Liver (tissue), 8 donors: ENCODE measurements at regions not wholly inside any gene's neighbourhood (a gene's known extent, or its start where the extent isn't known, plus 50 kb on each side); places are given as distances from the start of the nearest gene placed in this dataset.

Experiments
- DNase-seq: peaks from one replicate; pipeline ENCODE4 v3.0.0-alpha.2; 2017; ENCODE audit warnings: low spot score
- H3K27ac ChIP-seq, 2 donors: one replicate each; pipeline ENCODE4 v1.7.0; 2013; ENCODE audit warnings: inconsistent platforms in 2 of 2, low read length in 2 of 2, control low read depth in 1 of 2, low read depth in 1 of 2, mild to moderate bottlenecking in 1 of 2
- H3K27me3 ChIP-seq, 4 donors: one replicate each; pipeline versions ENCODE4 v1.6.1 to v1.7.0; 2013; ENCODE audit warnings: low read length in 3 of 4, inconsistent platforms in 1 of 4, mild to moderate bottlenecking in 1 of 4, moderate library complexity in 1 of 4; ENCODE audit not compliant: control insufficient read depth in 4 of 4, insufficient read depth in 4 of 4
- H3K36me3 ChIP-seq, 4 donors: one replicate each; pipeline versions ENCODE4 v1.6.1 to v1.7.0; 2013; ENCODE audit warnings: low read length in 3 of 4, mild to moderate bottlenecking in 3 of 4, low read depth in 1 of 4, moderate library complexity in 1 of 4; ENCODE audit not compliant: control insufficient read depth in 4 of 4, insufficient read depth in 3 of 4
- H3K4me1 ChIP-seq, 4 donors: one replicate each; pipeline versions ENCODE4 v1.6.1 to v1.7.0; 2013; ENCODE audit warnings: low read length in 3 of 4, mild to moderate bottlenecking in 3 of 4, moderate library complexity in 1 of 4; ENCODE audit not compliant: control insufficient read depth in 4 of 4, insufficient read depth in 4 of 4
- H3K4me3 ChIP-seq, 3 donors: one replicate each; pipeline versions ENCODE4 v1.6.1 to v1.7.0; 2013; ENCODE audit warnings: low read length in 3 of 3, control low read depth in 1 of 3, low read depth in 1 of 3, mild to moderate bottlenecking in 1 of 3
- H3K9ac ChIP-seq, 2 donors: one replicate each; pipeline ENCODE4 v1.7.0; 2013; ENCODE audit warnings: low read length in 2 of 2, mild to moderate bottlenecking in 2 of 2, moderate library complexity in 2 of 2, control low read depth in 1 of 2, low read depth in 1 of 2
- H3K9me3 ChIP-seq, 4 donors: one replicate each; pipeline versions ENCODE4 v1.6.1 to v1.7.0; 2013; ENCODE audit warnings: low read length in 3 of 4; ENCODE audit not compliant: control insufficient read depth in 4 of 4
- ATF3 ChIP-seq: IDR thresholded peaks from 2 replicates; pipeline ENCODE4 v1.6.1; 2016; ENCODE audit warnings: antibody characterized with exemption
- CTCF ChIP-seq: fragments of 150-350 bp; IDR thresholded peaks from 2 replicates; pipeline ENCODE4 v1.5.1; 2017; ENCODE audit warnings: improper control_type of control experiment, low read depth, low read length; ENCODE audit not compliant: missing input control
- EGR1 ChIP-seq, 2 donors: IDR thresholded peaks; 2 replicates each; pipeline ENCODE4 v1.6.1; 2016 to 2018; ENCODE audit warnings: antibody characterized with exemption in 2 of 2, low read depth in 2 of 2
- FOXA1 ChIP-seq: IDR thresholded peaks from 2 replicates; pipeline ENCODE4 v1.6.1; 2016; ENCODE audit warnings: antibody characterized with exemption
- FOXA2 ChIP-seq: IDR thresholded peaks from 2 replicates; pipeline ENCODE4 v1.6.1; 2016; ENCODE audit warnings: antibody characterized with exemption
- GABPA ChIP-seq, 2 donors: IDR thresholded peaks in 1 of 2; conservative IDR thresholded peaks in 1 of 2; 2 replicates each; pipeline ENCODE4 v1.6.1; 2016; ENCODE audit warnings: antibody characterized with exemption in 2 of 2, mild to moderate bottlenecking in 1 of 2, moderate library complexity in 1 of 2
- HNF4A ChIP-seq, 2 donors: conservative IDR thresholded peaks; 2 replicates each; pipeline ENCODE4 v1.6.1; 2016; ENCODE audit warnings: antibody characterized with exemption in 2 of 2, mild to moderate bottlenecking in 2 of 2
- HNF4G ChIP-seq: IDR thresholded peaks from 2 replicates; pipeline ENCODE4 v1.6.1; 2016; ENCODE audit warnings: antibody characterized with exemption
- JUND ChIP-seq, 2 donors: IDR thresholded peaks; 2 replicates each; pipeline ENCODE4 v1.6.1; 2016; ENCODE audit warnings: antibody characterized with exemption in 2 of 2
- MAX ChIP-seq: IDR thresholded peaks from 2 replicates; pipeline ENCODE4 v1.6.1; 2016; ENCODE audit warnings: antibody characterized with exemption
- NR2F2 ChIP-seq: IDR thresholded peaks from 2 replicates; pipeline ENCODE4 v1.6.1; 2016; ENCODE audit warnings: antibody characterized with exemption
- RAD21 ChIP-seq, 2 donors: IDR thresholded peaks; 2 replicates each; pipeline ENCODE4 v1.6.1; 2016; ENCODE audit warnings: antibody characterized with exemption in 2 of 2, mild to moderate bottlenecking in 2 of 2
- REST ChIP-seq: IDR thresholded peaks from 2 replicates; pipeline ENCODE4 v1.6.1; 2016; ENCODE audit warnings: antibody characterized with exemption, mild to moderate bottlenecking
- RXRA ChIP-seq, 2 donors: IDR thresholded peaks; 2 replicates each; pipeline ENCODE4 v1.6.1; 2017 to 2018; ENCODE audit warnings: antibody characterized with exemption in 2 of 2, mild to moderate bottlenecking in 1 of 2
- SP1 ChIP-seq: IDR thresholded peaks from 2 replicates; pipeline ENCODE4 v1.6.1; 2018; ENCODE audit warnings: antibody characterized with exemption, mild to moderate bottlenecking
- TAF1 ChIP-seq: conservative IDR thresholded peaks from 2 replicates; pipeline ENCODE4 v1.6.1; 2016; ENCODE audit warnings: antibody characterized with exemption, mild to moderate bottlenecking
- YY1 ChIP-seq: IDR thresholded peaks from 2 replicates; pipeline ENCODE4 v1.6.1; 2016; ENCODE audit warnings: antibody characterized with exemption, mild to moderate bottlenecking
- ZBTB33 ChIP-seq: IDR thresholded peaks from 2 replicates; pipeline ENCODE4 v1.6.1; 2016; ENCODE audit warnings: antibody characterized with exemption
- WGBS: extraction: QIAGEN DNeasy Blood & Tissue Kit; methylation state at CpG from one replicate; pipeline ENCODE4 v1.1.7; 2013; 5-methylcytosine and 5-hydroxymethylcytosine counted together
- donor health status: healthy.
- donor health status: healthy.
- donor health status: healthy.
- donor health status: healthy.
- donor health status: healthy.

- DNase-seq, result no peak
- Histone ChIP-seq H3K36me3 (no peaks in the 10 kb centered on the region), H3K27ac (no peak overlapping the region), H3K4me3 (no peak overlapping the region), H3K4me1 (no peaks in the 10 kb centered on the region), H3K9me3 (no peaks in the 10 kb centered on the region), H3K27me3 (peaks cover 0 to 3% (median 0%) of the 10 kb centered on the region in 4 donors), H3K9ac (no peak overlapping the region)
- TF ChIP-seq RXRA (IDR thresholded peaks at IDR 0.05) (no peak), ZBTB33 (no peak), YY1 (no peak), HNF4A (conservative IDR thresholded peaks at IDR 0.05) (no peak), GABPA (IDR thresholded peaks at IDR 0.05 in 1 of 2, conservative IDR thresholded peaks at IDR 0.05 in 1 of 2) (no peak), FOXA1 (no peak), MAX (no peak), CTCF (no peak), NR2F2 (no peak), ATF3 (no peak)
- WGBS, result 81% methylated on average over 7 of the region's 7 CpGs
These were observed 248.7 kb downstream of the SOX11 start for GRCh38 chr2:5940596-5941535.

- DNase-seq, result no peak
- peaks cover 0 to 5% (median 0%) of the 10 kb centered on the region in 4 donors for H3K27me3 ChIP-seq
- H3K27ac ChIP-seq, result no peak overlapping the region
- no peaks in the 10 kb centered on the region for H3K4me1 ChIP-seq
- 80% methylated on average over 7 of the region's 7 CpGs for WGBS
- H3K36me3 ChIP-seq, result no peaks in the 10 kb centered on the region
- no peak overlapping the region for H3K9ac ChIP-seq
- H3K4me3 ChIP-seq, result no peak overlapping the region
- TF ChIP-seq REST (no peak), FOXA2 (no peak), FOXA1 (no peak), RXRA (IDR thresholded peaks at IDR 0.05) (no peak), HNF4G (no peak), NR2F2 (no peak), JUND (IDR thresholded peaks at IDR 0.05) (no peak), RAD21 (IDR thresholded peaks at IDR 0.05) (no peak), HNF4A (conservative IDR thresholded peaks at IDR 0.05) (no peak), ATF3 (no peak), MAX (no peak), YY1 (no peak), EGR1 (IDR thresholded peaks at IDR 0.05; ENCODE audit: low read depth in 2 of 2) (no peak), GABPA (IDR thresholded peaks at IDR 0.05 in 1 of 2, conservative IDR thresholded peaks at IDR 0.05 in 1 of 2) (no peak), TAF1 (no peak), SP1 (no peak), CTCF (no peak)
- no peaks in the 10 kb centered on the region for H3K9me3 ChIP-seq
These were observed 250.0 kb downstream of the SOX11 start for GRCh38 chr2:5942204-5942603.
